ENCODE measurements at regions not wholly inside any gene's neighbourhood (a gene's known extent, or its start where the extent isn't known, plus 50 kb on each side); places are given as distances from the start of the nearest gene placed in this dataset.

GRCh38 chr7:131222171-131222570 lies 105.5 kb upstream of the MKLN1 start:
- DNase-seq (ENCODE audit: low spot score) = no peak

DNA sequence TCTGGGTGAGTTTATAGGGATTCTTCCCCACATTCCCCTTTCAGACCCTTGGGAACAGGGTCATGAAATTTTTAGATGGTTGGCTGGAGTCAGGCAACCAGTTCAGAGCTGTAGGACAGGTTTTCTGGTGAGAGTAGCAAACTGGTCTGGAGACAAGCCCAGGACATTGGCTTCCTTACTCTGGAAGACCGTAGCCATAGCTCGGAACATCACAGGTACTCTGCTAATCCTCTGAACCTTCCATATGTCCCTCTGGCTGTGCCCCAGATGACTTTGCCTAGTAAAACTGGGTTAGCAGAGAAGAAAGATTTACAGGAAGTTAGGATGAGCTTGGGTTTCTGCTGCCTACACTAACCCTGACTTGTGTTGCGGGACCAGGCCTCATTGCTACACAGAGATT lies 104.5 kb upstream of the MKLN1 start:
- DNase-seq (ENCODE audit: low spot score) = no peak

GRCh38 chr7:131224996-131225395 lies 102.7 kb upstream of the MKLN1 start:
- no peak for DNase-seq (ENCODE audit: low spot score)

DNA sequence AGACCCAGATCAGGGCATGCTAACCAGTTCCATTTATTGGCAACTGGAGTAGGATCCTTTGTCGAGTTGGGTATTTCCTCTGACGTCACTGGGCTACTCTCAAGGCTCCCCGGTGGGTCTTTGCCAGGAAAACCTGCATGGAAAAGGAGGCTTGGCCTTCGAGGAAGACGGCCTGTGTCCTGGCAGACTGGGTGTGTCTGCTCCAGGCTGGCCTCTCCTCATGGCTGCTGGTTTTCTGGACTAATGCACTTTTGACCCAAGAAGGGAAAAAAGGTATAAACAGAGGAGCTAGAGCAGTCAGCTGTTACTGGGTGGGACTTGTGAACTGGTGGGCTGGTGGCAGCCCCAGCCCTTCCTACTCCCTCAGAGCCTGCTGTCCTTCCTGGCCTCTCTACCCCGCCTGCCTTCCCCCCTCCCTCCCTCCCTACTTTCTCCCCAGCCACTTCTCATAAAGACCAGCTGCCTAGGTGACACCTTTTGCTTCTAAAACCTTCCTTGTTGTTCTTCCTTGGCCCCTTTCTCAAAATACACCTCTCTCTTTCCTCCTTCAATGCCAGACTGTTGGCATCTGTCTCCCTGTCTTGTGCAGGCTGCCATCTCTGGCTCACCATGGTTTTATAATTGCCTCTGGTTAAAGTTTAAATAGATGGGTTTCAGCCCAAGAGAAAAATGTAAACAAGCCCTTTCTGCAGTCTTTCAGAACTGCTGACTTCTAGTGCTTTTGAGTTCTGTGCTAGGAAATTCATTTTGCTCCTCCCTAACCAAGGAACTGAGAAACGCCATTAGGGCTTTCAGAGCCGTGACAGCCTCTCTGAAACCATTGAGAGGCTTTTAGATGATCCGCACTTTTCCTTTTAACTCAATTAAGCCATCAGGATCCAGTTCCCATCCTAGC lies 101.8 kb upstream of the MKLN1 start:
- DNase-seq (ENCODE audit: low spot score) = peak; percentile 35

GRCh38 chr7:131226514-131226865 lies 101.2 kb upstream of the MKLN1 start:
- DNase-seq (ENCODE audit: low spot score) = no peak

- DNase-seq (ENCODE audit: low spot score) = peak; percentile 42
Observed at GRCh38 chr7:131231381-131232220, 96.1 kb upstream of the MKLN1 start.

GRCh38 chr7:131232768-131233167 lies 94.9 kb upstream of the MKLN1 start:
- DNase-seq (ENCODE audit: low spot score) = no peak

DNA sequence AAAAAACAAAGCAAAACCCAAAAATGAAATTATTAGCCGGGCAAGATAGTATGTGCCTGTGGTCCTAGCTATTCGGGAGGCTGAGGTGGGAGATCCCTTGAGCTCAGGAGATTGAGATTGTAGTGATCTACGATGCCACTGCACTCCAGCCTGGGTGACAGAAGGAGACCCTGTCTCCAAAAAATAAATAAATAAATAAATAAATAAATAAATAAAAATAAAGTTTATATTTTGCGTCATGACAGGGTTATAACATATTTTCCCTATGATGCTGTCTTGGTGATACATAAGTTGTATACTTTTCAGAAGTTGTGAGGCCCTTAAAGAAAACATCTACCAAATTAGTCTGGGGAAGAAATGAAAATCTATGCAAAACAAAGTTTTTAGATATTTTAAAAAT lies 94.5 kb upstream of the MKLN1 start:
- no peak for DNase-seq (ENCODE audit: low spot score)

DNA sequence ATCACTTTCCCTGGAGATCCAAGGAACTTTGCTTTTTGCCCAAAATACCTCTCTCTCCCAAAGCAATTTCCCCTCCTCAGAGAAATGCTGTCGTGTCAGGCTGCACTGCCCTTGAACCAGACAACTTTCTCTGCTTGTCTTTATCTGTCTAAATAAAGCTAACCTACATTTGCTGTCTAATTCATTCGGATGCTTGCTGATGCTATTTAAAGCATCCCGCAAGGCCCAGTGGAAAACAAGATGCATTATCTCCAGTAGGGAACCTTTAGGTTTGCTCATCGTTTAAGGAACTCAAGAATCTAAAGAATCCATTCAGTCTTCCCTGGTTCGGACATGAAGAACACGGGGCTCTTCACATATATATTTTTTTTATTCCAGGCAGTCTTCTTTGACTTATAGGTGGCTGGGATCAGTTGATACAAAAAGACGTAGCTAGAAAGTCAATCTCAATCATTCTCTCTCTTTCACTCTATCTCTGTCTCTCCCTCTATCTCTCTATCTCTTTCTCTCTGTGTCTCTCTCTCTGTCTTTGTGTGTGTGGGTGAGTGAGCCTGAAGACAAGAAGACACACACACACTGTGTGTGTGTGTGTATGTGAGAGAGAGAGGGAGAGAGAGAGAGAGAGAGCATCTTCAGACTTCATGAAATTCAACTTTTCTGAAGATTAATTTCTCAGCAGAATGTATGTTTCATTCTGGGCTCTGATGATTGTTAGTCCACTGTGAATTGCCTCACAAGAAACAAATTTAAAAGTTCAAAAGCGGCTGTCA lies 92.8 kb upstream of the MKLN1 start:
- DNase-seq (ENCODE audit: low spot score) = no peak

- DNase-seq (ENCODE audit: low spot score) = no peak
Observed at GRCh38 chr7:131235489-131236317, 92.0 kb upstream of the MKLN1 start.

GRCh38 chr7:131236318-131236672 lies 91.4 kb upstream of the MKLN1 start:
- no peak for DNase-seq (ENCODE audit: low spot score)

DNA sequence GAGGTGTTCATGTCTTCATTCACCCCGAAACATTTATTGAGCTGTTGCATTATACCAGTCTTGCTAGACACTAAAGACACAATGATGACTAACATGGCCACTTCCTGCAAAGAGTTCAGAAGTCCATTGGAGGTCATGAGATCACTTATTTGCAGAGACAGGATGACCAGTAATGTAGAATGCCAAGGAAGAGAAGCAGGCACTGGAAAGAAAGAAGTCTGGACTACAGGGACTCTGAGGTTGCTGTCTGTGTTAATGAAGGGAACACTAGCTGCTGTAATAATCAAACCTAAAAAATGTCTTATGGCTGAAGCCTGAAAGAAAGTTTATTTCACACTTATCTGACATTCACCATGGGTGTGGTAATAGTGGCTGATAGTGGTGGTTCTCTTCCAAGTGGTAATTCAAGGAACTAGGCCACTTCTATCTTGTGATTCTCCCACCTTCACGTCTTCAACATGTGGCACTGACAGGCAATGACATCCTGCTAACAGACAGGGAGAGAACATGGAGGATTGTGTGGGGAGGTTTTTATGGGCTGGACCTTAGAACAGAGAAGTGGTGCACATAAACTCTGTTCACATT lies 89.2 kb upstream of the MKLN1 start:
- no peak for DNase-seq (ENCODE audit: low spot score)

DNA sequence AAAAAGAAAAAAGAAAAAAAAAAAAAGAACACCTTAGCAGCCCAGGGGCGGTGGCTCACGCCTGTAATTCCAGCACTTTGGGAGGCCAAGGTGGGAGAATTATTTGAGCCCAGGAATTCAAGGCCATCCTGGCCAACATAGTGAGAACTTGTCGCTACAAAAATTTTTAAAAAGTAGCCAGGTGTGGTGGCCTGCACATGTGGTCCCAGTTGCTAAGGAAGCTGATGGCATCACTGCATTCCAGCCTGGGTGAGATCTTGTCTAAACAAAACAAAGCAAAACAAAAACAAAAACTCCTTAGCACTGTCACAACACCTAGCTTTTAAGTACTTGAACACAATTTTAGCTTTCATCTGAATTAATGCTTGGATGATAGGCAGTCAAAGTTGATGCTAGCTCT lies 86.3 kb upstream of the MKLN1 start:
- DNase-seq (ENCODE audit: low spot score) = no peak

- no peak for DNase-seq (ENCODE audit: low spot score)
Observed at GRCh38 chr7:131242123-131242650, 85.5 kb upstream of the MKLN1 start.

DNA sequence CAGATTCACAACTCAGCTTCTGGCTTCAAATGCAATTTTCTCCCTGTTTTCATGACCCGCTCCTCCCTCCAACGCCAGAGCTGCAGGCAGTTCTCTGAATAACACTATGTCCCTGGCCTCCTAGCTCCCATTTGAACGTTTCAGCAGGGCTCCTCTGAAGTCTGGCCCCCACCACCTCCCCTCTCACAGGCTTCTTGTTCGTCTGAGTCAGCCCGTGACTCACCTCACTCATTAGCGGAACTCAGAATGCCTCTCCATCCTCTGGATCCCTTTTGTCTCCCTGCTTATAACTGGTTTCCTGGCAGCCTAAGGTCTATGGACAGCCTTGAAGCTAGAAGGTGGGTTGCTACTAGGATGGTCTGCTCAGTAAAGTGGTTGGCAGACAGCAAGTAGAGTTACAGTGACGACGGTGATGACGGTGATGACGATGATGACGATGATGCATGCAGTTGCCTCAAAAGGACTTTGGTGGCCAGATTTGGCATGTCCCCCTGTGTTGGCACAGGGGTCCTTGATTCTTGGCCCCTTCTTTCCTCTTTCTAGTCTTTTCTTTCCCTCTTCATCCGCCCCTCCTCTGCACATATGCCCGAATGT lies 83.3 kb upstream of the MKLN1 start:
- DNase-seq (ENCODE audit: low spot score) = no peak

- no peak for DNase-seq (ENCODE audit: low spot score)
Observed at GRCh38 chr7:131249003-131249402, 78.7 kb upstream of the MKLN1 start.

GRCh38 chr7:131249483-131249882 lies 78.2 kb upstream of the MKLN1 start:
- DNase-seq (ENCODE audit: low spot score) = no peak

GRCh38 chr7:131250331-131250730 lies 77.3 kb upstream of the MKLN1 start:
- DNase-seq (ENCODE audit: low spot score) = no peak

DNA sequence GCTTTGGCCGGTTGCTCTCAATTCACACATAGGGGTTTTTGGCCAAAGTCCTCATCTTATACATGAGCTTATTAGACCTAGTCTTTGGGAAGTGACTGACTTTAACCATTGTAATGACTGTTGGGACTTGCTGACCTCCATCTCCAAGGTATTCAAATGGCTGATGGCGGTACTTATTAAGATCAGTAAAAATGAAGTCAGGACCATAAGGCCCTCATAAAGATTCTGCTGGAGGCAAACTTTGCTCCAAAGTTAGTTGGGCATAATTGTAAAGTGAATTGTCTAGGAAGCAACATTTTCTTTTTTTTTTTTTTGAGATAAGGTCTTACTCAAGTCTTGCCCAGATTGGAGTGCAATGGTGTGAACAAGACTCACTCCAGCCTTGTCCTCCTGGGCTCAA lies 76.3 kb upstream of the MKLN1 start:
- no peak for DNase-seq (ENCODE audit: low spot score)

- no peak for DNase-seq (ENCODE audit: low spot score)
Observed at GRCh38 chr7:131252976-131253375, 74.7 kb upstream of the MKLN1 start.

GRCh38 chr7:131254211-131254610 lies 73.5 kb upstream of the MKLN1 start:
- no peak for DNase-seq (ENCODE audit: low spot score)

Data from globus pallidus (tissue), 1 donor.